Peyer's patch (tissue), 4 donors: ENCODE measurements at regions not wholly inside any gene's neighbourhood (a gene's known extent, or its start where the extent isn't known, plus 50 kb on each side); places are given as distances from the start of the nearest gene placed in this dataset.

Experiments used
- DNase-seq, 3 donors: peaks; one replicate each; pipeline ENCODE4 v3.0.0-alpha.2; 2017 to 2019
- H3K27ac ChIP-seq, 4 donors: fragments of 200-600 bp; sonication (generic); one replicate each; pipeline ENCODE4 v1.5.1; 2016 to 2019
- H3K27me3 ChIP-seq, 2 donors: fragments of 200-600 bp; sonication (generic); one replicate each; pipeline ENCODE4 v1.5.1; 2019
- H3K36me3 ChIP-seq, 3 donors: fragments of 200-600 bp; sonication (generic); one replicate each; pipeline ENCODE4 v1.5.1; 2016 to 2019
- H3K4me1 ChIP-seq, 4 donors: fragments of 200-600 bp; sonication (generic); one replicate each; pipeline ENCODE4 v1.5.1; 2016 to 2019
- H3K4me3 ChIP-seq, 4 donors: fragments of 200-600 bp; sonication (generic); 1 replicate in 3 of 4; 2 replicates in 1 of 4; pipeline ENCODE4 v1.5.1; 2016 to 2019; ENCODE audit warnings: mild to moderate bottlenecking in 1 of 4
- H3K9me3 ChIP-seq, 4 donors: fragments of 200-600 bp; sonication (generic); one replicate each; pipeline ENCODE4 v1.5.1; 2016 to 2019; ENCODE audit warnings: mild to moderate bottlenecking in 1 of 4
- POLR2A ChIP-seq, 2 donors: fragments of 450-650 bp; IDR thresholded peaks; one replicate each; pipeline ENCODE4 v1.5.1; 2017; ENCODE audit warnings: antibody characterized with exemption in 2 of 2, mild to moderate bottlenecking in 2 of 2, moderate library complexity in 2 of 2
- TF ChIP-seq, protein P1 (sequence below), 6 experiments: fragments of 450-650 bp in 4 of 6; fragments of 200-600 bp in 2 of 6; sonication (generic) in 1 of 6; IDR thresholded peaks; one replicate each; pipeline ENCODE4 v1.5.1; 2017 to 2019; ENCODE audit warnings: antibody characterized with exemption in 6 of 6, mild to moderate bottlenecking in 3 of 6, moderate library complexity in 1 of 6

DNA sequence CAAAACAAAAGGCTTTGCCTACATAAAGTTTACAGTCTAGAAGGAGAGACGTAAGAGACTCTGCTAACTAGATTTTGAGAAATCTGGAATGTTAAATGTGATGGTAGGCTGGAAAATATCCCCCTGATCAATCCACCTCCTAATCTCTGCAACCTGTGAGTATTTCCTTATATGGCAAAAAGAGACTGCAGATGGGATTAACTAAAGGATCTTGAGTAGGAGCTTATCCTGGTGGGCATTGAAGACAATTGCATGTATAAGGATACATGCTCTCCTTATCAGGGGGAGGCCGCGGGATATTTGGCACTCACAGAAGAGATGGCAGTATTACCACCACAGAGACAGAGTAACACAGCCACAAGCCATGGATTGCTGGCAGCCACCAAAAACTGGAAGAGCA, 95.2 kb downstream of the EGLN3 start:
- no peak for DNase-seq
- H3K4me3 ChIP-seq: no peak overlapping the region
- H3K36me3 ChIP-seq: no peaks in the 10 kb centered on the region
- no peaks in the 10 kb centered on the region for H3K4me1 ChIP-seq
- TF ChIP-seq POLR2A (IDR thresholded peaks at IDR 0.05): no peak
- TF ChIP-seq, protein P1, sequence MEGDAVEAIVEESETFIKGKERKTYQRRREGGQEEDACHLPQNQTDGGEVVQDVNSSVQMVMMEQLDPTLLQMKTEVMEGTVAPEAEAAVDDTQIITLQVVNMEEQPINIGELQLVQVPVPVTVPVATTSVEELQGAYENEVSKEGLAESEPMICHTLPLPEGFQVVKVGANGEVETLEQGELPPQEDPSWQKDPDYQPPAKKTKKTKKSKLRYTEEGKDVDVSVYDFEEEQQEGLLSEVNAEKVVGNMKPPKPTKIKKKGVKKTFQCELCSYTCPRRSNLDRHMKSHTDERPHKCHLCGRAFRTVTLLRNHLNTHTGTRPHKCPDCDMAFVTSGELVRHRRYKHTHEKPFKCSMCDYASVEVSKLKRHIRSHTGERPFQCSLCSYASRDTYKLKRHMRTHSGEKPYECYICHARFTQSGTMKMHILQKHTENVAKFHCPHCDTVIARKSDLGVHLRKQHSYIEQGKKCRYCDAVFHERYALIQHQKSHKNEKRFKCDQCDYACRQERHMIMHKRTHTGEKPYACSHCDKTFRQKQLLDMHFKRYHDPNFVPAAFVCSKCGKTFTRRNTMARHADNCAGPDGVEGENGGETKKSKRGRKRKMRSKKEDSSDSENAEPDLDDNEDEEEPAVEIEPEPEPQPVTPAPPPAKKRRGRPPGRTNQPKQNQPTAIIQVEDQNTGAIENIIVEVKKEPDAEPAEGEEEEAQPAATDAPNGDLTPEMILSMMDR (IDR thresholded peaks at IDR 0.05): no peak
- no peaks in the 10 kb centered on the region for H3K9me3 ChIP-seq
- no peaks in the 10 kb centered on the region for H3K27me3 ChIP-seq
- H3K27ac ChIP-seq: no peak overlapping the region
